ENCODE measurements at regions not wholly inside any gene's neighbourhood (a gene's known extent, or its start where the extent isn't known, plus 50 kb on each side); places are given as distances from the start of the nearest gene placed in this dataset.

DNA sequence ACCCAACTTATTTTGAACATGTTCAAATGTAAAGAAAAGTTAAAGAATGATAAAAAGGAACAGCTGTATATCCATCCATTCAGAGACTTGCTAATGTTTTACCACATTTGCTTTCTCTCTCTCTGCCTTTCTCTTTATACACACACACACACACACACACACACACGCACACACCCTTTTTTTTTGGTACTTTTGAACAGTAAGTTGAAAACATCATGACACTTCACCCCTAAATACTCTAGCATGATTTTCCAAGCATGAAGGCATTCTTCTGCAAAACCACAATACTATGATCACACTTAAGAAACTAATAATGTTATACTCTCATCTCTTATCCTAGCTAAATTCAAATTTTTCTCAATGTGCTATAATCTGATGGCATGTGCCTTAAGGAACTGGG lies 192.3 kb downstream of the UTRN start:
- no peak for TF ChIP-seq CTCF (IDR thresholded peaks at IDR 0.05)
- no peak for TF ChIP-seq POLR2A (IDR thresholded peaks at IDR 0.05)
- no peak for TF ChIP-seq POLR2AphosphoS5 (IDR thresholded peaks at IDR 0.05; ENCODE audit: insufficient read depth in 1 of 2, low read depth in 1 of 2)

All from vagina (tissue), 2 donors.